Common myeloid progenitor, CD34-positive (primary cell): ENCODE measurements at regions not wholly inside any gene's neighbourhood (a gene's known extent, or its start where the extent isn't known, plus 50 kb on each side); places are given as distances from the start of the nearest gene placed in this dataset.
"Not testable (repeated sequence)": the region's sequence is repeated elsewhere in the genome, so short reads cannot be mapped to it uniquely, and the experiment has no call there.

Source experiments
- CTCF ChIA-PET: fragments of 350-600 bp; sonication (Branson Sonifier 250); formaldehyde crosslinking; loops from one replicate; lab custom pipeline; 2021; ENCODE audit warnings: antibody characterized with exemption; lab: Charles Lee
- POLR2A ChIA-PET: fragments of 350-600 bp; sonication (Branson Sonifier 250); formaldehyde crosslinking; loops from one replicate; lab custom pipeline; 2021; ENCODE audit warnings: antibody characterized with exemption; lab: Charles Lee
- DNase-seq, 3 donors: peaks; one replicate each; pipeline versions ENCODE4 v3.0.0 to v3.0.0-alpha.2; 2013
- H3K27ac ChIP-seq, 2 experiments: 1 replicate in 1 of 2; 2 replicates in 1 of 2; pipeline ENCODE4 v1.7.0; 2013; ENCODE audit warnings: inconsistent platforms in 2 of 2, low read length in 2 of 2, mild to moderate bottlenecking in 2 of 2, low read depth in 1 of 2, moderate library complexity in 1 of 2; ENCODE audit not compliant: severe bottlenecking in 2 of 2, insufficient read depth in 1 of 2, poor library complexity in 1 of 2
- H3K27me3 ChIP-seq, 5 experiments: replicated peaks in 2 of 5; 1 replicate in 3 of 5; 2 replicates in 2 of 5; pipeline versions ENCODE4 v1.6.1 to v1.7.0; 2013; ENCODE audit warnings: low read length in 4 of 5, mild to moderate bottlenecking in 2 of 5, moderate library complexity in 2 of 5, inconsistent platforms in 1 of 5; ENCODE audit not compliant: insufficient read depth in 5 of 5, control insufficient read depth in 4 of 5
- H3K36me3 ChIP-seq, 4 experiments: 1 replicate in 2 of 4; 2 replicates in 2 of 4; pipeline versions ENCODE4 v1.6.1 to v1.7.0; 2013; ENCODE audit warnings: low read length in 3 of 4, control low read depth in 1 of 4, mild to moderate bottlenecking in 1 of 4; ENCODE audit not compliant: control insufficient read depth in 4 of 4, insufficient read depth in 4 of 4
- H3K4me1 ChIP-seq, 4 experiments: 1 replicate in 3 of 4; 2 replicates in 1 of 4; pipeline versions ENCODE4 v1.6.1 to v1.7.1; 2013; ENCODE audit warnings: low read length in 3 of 4, mild to moderate bottlenecking in 3 of 4, control low read depth in 1 of 4, inconsistent platforms in 1 of 4, moderate library complexity in 1 of 4; ENCODE audit not compliant: control insufficient read depth in 4 of 4, insufficient read depth in 4 of 4; ENCODE audit errors: control extremely low read depth in 1 of 4
- H3K4me3 ChIP-seq, 7 experiments: 1 replicate in 4 of 7; 2 replicates in 3 of 7; pipeline versions ENCODE4 v1.5.1 to v1.7.0; 2013; ENCODE audit warnings: mild to moderate bottlenecking in 7 of 7, low read length in 6 of 7, moderate library complexity in 6 of 7, inconsistent platforms in 2 of 7, low read depth in 2 of 7, control low read depth in 1 of 7; ENCODE audit not compliant: insufficient read depth in 4 of 7, control insufficient read depth in 1 of 7; ENCODE audit errors: extremely low read depth in 1 of 7
- H3K9me3 ChIP-seq, 5 experiments: 1 replicate in 4 of 5; 2 replicates in 1 of 5; pipeline versions ENCODE4 v1.6.1 to v1.7.1; 2013; ENCODE audit warnings: low read length in 4 of 5, mild to moderate bottlenecking in 2 of 5, inconsistent platforms in 1 of 5, low read depth in 1 of 5, moderate library complexity in 1 of 5; ENCODE audit not compliant: control insufficient read depth in 4 of 5, insufficient read depth in 2 of 5; ENCODE audit errors: control extremely low read depth in 1 of 5
- WGBS: methylation state at CpG from one replicate; pipeline ENCODE4 v1.1.5; 2013; ENCODE audit not compliant: insufficient coverage; 5-methylcytosine and 5-hydroxymethylcytosine counted together

DNA sequence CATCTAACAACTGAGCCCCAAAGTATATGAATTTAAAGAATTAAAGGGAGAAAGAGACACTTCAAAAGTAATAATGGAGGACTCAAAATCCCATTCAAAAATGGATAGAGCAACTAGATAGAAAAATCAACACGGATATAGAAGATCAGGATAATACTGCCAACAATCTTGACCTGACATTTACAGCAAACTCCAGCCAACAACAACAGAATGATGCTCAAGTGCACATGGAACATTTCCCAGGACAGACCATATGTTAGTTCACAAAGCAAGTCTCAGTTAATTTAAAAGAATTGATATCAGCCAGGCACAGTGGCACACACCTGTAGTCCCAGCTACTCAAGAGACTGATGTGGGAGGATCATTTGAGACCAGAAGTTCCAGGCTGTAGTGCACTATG, 72.0 kb upstream of the SMARCAD1 start:
- H3K27ac ChIP-seq = no peak overlapping the region
- ChIA-PET POLR2A (no interaction called here), CTCF (no interaction called here)
- H3K4me1 ChIP-seq = no peaks in the 10 kb centered on the region
- H3K9me3 ChIP-seq = no peaks in the 10 kb centered on the region
- no peaks in the 10 kb centered on the region for H3K27me3 ChIP-seq
- H3K36me3 ChIP-seq = no peaks in the 10 kb centered on the region
- DNase-seq = no peak
- no peak overlapping the region for H3K4me3 ChIP-seq
- WGBS = 83% methylated on average over 1 of the region's 1 CpG

DNA sequence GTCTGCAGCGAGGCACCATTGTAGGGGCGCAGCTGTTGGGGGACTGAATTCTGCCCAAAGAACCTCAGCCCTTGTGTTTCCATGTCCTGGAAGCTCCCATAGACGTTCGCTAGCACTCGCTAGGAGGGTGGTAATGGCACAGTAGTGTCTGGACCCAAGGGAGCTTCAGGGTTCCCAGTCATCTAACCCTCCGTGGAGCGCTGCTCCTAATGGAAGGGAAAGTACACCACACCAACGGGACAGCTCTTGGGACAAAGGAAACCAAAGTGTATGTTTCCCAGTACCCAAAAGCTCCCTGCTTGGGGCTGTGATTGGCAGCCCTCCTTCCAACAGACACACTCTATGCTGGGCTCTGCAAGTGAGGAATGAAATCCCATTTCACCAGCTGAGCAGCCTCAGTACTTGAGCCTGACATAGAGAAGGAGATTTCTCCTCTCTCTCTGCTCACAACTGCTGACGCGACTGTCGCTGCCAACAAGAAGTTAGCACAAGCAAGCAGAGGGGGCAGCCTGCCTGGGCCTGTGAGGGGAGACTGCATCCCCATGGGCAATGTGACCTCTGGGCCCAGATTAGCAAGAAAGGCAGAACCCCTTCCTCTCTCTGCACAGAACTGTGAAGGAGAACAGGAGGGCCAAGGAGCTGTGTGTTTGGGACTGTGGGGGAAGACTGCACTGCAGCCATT, 67.6 kb upstream of the SMARCAD1 start:
- Histone ChIP-seq H3K36me3 (no peaks in the 10 kb centered on the region), H3K4me3 (no peak overlapping the region), H3K27me3 (peaks cover 0 to 2% (median 0%) of the 10 kb centered on the region in 5 experiments), H3K27ac (no peak overlapping the region), H3K9me3 (peaks cover 0 to 3% (median 0%) of the 10 kb centered on the region in 5 experiments), H3K4me1 (no peaks in the 10 kb centered on the region)
- POLR2A ChIA-PET = no interaction called here
- DNase-seq = no peak
- CTCF ChIA-PET = interaction anchor here (0.8 to 1.3 kb wide), 2 partner anchors 12 to 13 kb away, joined by 3 to 4 read pairs; no protein-coding TSS in a partner anchor
- WGBS = 99% methylated on average over 8 of the region's 11 CpGs

DNA sequence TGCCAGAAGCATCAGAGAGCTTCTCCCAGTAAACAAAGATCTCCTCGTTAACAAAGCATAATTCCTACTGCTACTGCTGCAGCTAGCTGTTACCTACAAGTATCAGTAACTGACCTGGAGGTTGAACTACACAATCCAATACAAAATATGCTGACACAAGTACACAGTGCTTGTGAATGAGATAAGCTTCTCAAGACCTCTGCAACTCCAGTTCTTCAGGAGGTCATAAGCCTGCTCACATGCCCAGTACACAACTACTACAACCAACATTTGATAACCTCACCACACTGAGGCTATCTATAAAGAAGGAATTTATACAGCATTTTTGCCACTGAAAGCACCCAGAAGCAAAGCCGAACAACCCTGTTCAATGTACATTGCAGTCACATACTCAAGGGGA, 66.7 kb upstream of the SMARCAD1 start:
- H3K4me1 ChIP-seq = no peaks in the 10 kb centered on the region
- WGBS = 92% methylated on average over 2 of the region's 2 CpGs
- CTCF ChIA-PET = interaction anchor here (0.8 kb wide), 1 partner anchor 14 kb away, joined by 4 read pairs; no protein-coding TSS in a partner anchor
- H3K4me3 ChIP-seq = no peak overlapping the region
- no peak overlapping the region for H3K27ac ChIP-seq
- peaks cover 0 to 3% (median 0%) of the 10 kb centered on the region in 5 experiments for H3K9me3 ChIP-seq
- H3K36me3 ChIP-seq = no peaks in the 10 kb centered on the region
- no peak for DNase-seq
- peaks cover 0 to 2% (median 0%) of the 10 kb centered on the region in 5 experiments for H3K27me3 ChIP-seq
- POLR2A ChIA-PET = no interaction called here

DNA sequence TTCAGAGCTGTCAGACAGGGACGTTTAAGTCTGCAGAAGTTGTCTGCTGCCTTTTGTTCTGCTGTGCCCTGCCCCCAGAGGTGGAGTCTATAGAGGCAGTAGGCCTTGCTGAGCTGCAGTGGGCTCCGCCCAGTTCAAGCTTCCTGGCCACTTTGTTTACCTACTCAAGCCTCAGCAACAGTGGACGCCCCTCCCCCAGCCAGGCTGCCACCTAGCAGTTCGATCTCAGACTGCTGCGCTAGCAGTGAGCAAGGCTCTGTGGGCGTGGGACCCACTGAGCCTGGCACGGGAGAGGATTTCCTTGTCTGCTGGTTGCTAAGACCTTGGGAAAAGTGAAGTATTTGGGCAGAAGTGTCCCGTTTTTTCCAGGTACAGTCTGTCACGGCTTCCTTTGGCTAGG, 59.6 kb upstream of the SMARCAD1 start:
- H3K4me3 ChIP-seq, DNase-seq, H3K4me1 ChIP-seq, H3K27me3 ChIP-seq, H3K9me3 ChIP-seq, H3K36me3 ChIP-seq, H3K27ac ChIP-seq, POLR2A ChIA-PET: not testable (repeated sequence)
- CTCF ChIA-PET = interaction anchor here (1.2 kb wide), 1 partner anchor 17 kb away, joined by 3 read pairs; no protein-coding TSS in a partner anchor
- 81% methylated on average over 7 of the region's 9 CpGs for WGBS

DNA sequence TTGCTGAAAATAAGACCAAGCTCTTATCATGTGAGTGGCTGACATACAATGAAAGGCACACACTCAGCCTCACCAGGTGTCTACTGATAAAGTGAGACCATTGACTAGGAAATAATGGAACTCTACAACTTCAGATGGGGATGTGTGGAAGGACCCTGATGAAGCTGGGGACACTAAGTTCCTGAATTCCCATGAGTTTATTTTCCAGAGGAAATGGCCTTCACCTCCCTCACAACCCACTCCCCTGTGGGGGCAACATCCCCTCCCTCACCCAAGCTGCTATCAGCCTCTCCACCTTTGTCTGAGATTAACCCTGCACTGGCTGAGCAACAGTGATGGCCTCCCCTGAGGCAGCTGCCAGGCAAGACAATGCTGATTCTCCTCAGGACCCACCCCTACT, 55.2 kb upstream of the SMARCAD1 start:
- ChIA-PET CTCF (no interaction called here), POLR2A (no interaction called here)
- H3K9me3 ChIP-seq = peaks cover 0 to 8% (median 0%) of the 10 kb centered on the region in 5 experiments
- no peak overlapping the region for H3K27ac ChIP-seq
- H3K36me3 ChIP-seq = no peaks in the 10 kb centered on the region
- DNase-seq = no peak
- no peak overlapping the region for H3K4me3 ChIP-seq
- no peaks in the 10 kb centered on the region for H3K27me3 ChIP-seq
- H3K4me1 ChIP-seq = no peaks in the 10 kb centered on the region

DNA sequence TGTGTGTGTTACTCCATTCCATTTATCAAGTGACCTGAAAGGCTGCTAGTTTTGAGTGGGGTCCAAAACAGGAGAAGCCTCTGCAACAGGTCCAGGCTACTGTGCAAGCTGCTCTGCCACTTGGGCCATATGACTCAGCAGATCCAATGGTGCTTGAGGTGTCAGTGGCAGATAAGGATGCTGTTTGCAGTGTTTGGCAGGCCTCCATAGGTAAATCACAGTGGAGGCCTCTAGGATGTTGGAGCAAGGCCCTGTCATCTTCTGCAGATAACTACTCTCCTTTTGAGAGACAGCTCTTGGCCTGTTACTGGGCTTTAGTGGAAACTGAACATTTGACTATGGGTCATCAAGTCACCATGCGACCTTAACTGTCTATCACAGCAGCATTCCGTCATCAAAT, 52.3 kb upstream of the SMARCAD1 start:
- POLR2A ChIA-PET, DNase-seq, H3K27ac ChIP-seq, H3K9me3 ChIP-seq, H3K4me1 ChIP-seq, CTCF ChIA-PET, H3K4me3 ChIP-seq, H3K27me3 ChIP-seq, H3K36me3 ChIP-seq: not testable (repeated sequence)
- WGBS = 100% methylated on average over 1 of the region's 2 CpGs

DNA sequence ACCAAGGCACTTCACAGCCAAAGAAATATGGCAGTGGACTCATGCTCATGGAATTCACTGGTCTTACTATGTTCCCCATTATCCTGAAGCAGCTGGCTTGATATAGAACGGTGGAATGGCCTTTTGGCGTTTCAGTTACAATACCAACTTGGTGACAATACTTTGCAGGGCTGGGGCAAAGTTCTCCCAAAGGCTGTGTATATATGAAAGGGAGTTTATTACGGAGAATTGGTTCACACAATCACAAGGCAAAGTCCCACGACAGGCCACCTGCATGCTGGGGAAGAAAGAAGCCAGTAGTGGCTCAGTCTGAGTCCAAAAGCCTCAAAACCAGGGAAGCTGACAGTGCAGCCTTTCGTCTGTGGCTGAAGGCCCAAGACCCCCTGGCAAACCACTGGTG, 50.8 kb upstream of the SMARCAD1 start:
- no peaks in the 10 kb centered on the region for H3K36me3 ChIP-seq
- H3K4me1 ChIP-seq = no peaks in the 10 kb centered on the region
- 96% methylated on average over 4 of the region's 5 CpGs for WGBS
- no peak for DNase-seq
- H3K27ac ChIP-seq = no peak overlapping the region
- ChIA-PET POLR2A (no interaction called here), CTCF (no interaction called here)
- no peaks in the 10 kb centered on the region for H3K27me3 ChIP-seq
- H3K4me3 ChIP-seq = no peak overlapping the region
- H3K9me3 ChIP-seq = peaks cover 0 to 8% (median 0%) of the 10 kb centered on the region in 5 experiments
